ENCODE measurements at regions not wholly inside any gene's neighbourhood (a gene's known extent, or its start where the extent isn't known, plus 50 kb on each side); places are given as distances from the start of the nearest gene placed in this dataset.

DNA sequence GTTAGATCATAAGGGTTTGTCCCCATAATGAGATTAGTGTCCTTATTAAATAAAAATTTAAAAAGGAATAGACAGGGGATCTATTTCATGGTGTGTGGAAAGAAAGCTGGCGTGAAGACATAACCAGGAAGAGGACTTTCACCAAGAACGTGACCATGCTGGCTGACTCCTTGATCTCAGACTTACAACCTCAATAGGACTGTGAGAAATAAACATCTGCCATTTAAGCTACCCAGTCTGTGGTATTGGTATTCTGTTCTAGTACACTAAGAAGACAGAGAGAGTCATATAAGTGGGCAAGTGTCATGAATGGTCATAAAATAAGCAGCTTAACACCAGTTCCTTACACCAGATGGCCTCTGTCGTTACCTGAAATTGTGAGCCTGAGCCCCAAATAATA lies 259.4 kb upstream of the CCNG1 start:
- H2AFZ ChIP-seq (ENCODE audit: low read depth, low read length) = no peak overlapping the region
- H3K27ac ChIP-seq (ENCODE audit: low read length, poor library complexity, severe bottlenecking) = no peak overlapping the region
- no peak overlapping the region for H2BK5ac ChIP-seq (ENCODE audit: low read depth, low read length, poor library complexity, severe bottlenecking)
- H3K18ac ChIP-seq (ENCODE audit: low read depth in 1 of 2, low read length in 2 of 2) = no peak overlapping the region
- no peak overlapping the region for H2BK15ac ChIP-seq (ENCODE audit: low read depth, poor library complexity, severe bottlenecking)
- H2AK5ac ChIP-seq (ENCODE audit: low read length, severe bottlenecking) = no peak overlapping the region
- no peaks in the 10 kb centered on the region for H3K36me3 ChIP-seq (ENCODE audit: control insufficient read depth in 1 of 2, insufficient read depth in 2 of 2, low read depth in 1 of 2, low read length in 2 of 2)
- no peak overlapping the region for H3K4me3 ChIP-seq (ENCODE audit: insufficient read depth in 1 of 2, low read depth in 1 of 2, low read length in 2 of 2)
- H3K9ac ChIP-seq (ENCODE audit: low read length) = no peak overlapping the region
- H4K91ac ChIP-seq (ENCODE audit: low read length) = no peak overlapping the region
- no peak overlapping the region for H2BK12ac ChIP-seq (ENCODE audit: low read length in 2 of 2)
- WGBS = 59% methylated on average over 3 of the region's 3 CpGs
- H3K27me3 ChIP-seq (ENCODE audit: control insufficient read depth in 1 of 2, insufficient read depth in 1 of 2, low read length in 2 of 2) = no peaks in the 10 kb centered on the region
- no peak overlapping the region for H3K23ac ChIP-seq (ENCODE audit: low read length in 2 of 2)
- no peaks in the 10 kb centered on the region for H3K4me1 ChIP-seq (ENCODE audit: control insufficient read depth, insufficient read depth, low read depth, low read length)
- no peak overlapping the region for H4K8ac ChIP-seq (ENCODE audit: low read length)
- no peak overlapping the region for H3K4ac ChIP-seq (ENCODE audit: low read depth in 1 of 2, low read length in 2 of 2)
- H3K79me1 ChIP-seq (replicated peaks; ENCODE audit: low read length, poor library complexity, severe bottlenecking) = no peaks in the 10 kb centered on the region
- H2BK120ac ChIP-seq (ENCODE audit: low read depth, low read length) = no peak overlapping the region
- H3K4me2 ChIP-seq (ENCODE audit: low read length, poor library complexity, severe bottlenecking) = no peak overlapping the region
- no peak overlapping the region for H3K14ac ChIP-seq (ENCODE audit: low read length in 2 of 2)
- no peak for DNase-seq
- no peaks in the 10 kb centered on the region for H3K9me3 ChIP-seq (ENCODE audit: control insufficient read depth, low read length)

DNA sequence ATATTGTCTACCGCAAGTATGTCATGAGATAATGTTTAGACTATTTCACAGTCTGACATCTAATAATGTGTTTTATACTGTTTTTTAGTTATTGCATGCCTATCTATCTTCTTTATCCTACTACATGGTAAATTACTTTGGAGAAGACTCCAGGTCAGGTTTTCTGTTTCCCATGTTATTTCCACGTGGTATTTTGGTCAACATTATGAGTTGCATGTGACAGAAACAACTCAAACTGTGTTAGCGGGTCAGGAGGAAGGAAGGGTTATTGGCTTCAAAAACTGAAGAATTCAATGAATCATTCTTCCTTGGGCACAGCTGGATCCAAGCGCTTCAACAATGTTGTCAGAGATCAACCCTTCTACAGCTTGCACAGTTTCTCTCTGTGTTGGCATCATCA lies 252.1 kb upstream of the CCNG1 start:
- no peak overlapping the region for H2BK5ac ChIP-seq (ENCODE audit: low read depth, low read length, poor library complexity, severe bottlenecking)
- no peak overlapping the region for H2BK12ac ChIP-seq (ENCODE audit: low read length in 2 of 2)
- H3K9me3 ChIP-seq (ENCODE audit: control insufficient read depth, low read length) = peaks cover 3% of the 10 kb centered on the region
- H3K36me3 ChIP-seq (ENCODE audit: control insufficient read depth in 1 of 2, insufficient read depth in 2 of 2, low read depth in 1 of 2, low read length in 2 of 2) = no peaks in the 10 kb centered on the region
- H3K4ac ChIP-seq (ENCODE audit: low read depth in 1 of 2, low read length in 2 of 2) = no peak overlapping the region
- no peak overlapping the region for H3K23ac ChIP-seq (ENCODE audit: low read length in 2 of 2)
- H2BK120ac ChIP-seq (ENCODE audit: low read depth, low read length) = no peak overlapping the region
- H3K9ac ChIP-seq (ENCODE audit: low read length) = no peak overlapping the region
- no peak overlapping the region for H4K91ac ChIP-seq (ENCODE audit: low read length)
- H3K4me3 ChIP-seq (ENCODE audit: insufficient read depth in 1 of 2, low read depth in 1 of 2, low read length in 2 of 2) = no peak overlapping the region
- no peaks in the 10 kb centered on the region for H3K27me3 ChIP-seq (ENCODE audit: control insufficient read depth in 1 of 2, insufficient read depth in 1 of 2, low read length in 2 of 2)
- no peak overlapping the region for H4K8ac ChIP-seq (ENCODE audit: low read length)
- no peaks in the 10 kb centered on the region for H3K4me1 ChIP-seq (ENCODE audit: control insufficient read depth, insufficient read depth, low read depth, low read length)
- no peak overlapping the region for H3K4me2 ChIP-seq (ENCODE audit: low read length, poor library complexity, severe bottlenecking)
- WGBS = 68% methylated on average over 3 of the region's 4 CpGs
- H2AK5ac ChIP-seq (ENCODE audit: low read length, severe bottlenecking) = no peak overlapping the region
- no peak overlapping the region for H2AFZ ChIP-seq (ENCODE audit: low read depth, low read length)
- H3K14ac ChIP-seq (ENCODE audit: low read length in 2 of 2) = no peak overlapping the region
- H2BK15ac ChIP-seq (ENCODE audit: low read depth, poor library complexity, severe bottlenecking) = no peak overlapping the region
- H3K79me1 ChIP-seq (replicated peaks; ENCODE audit: low read length, poor library complexity, severe bottlenecking) = no peaks in the 10 kb centered on the region
- no peak for DNase-seq
- no peak overlapping the region for H3K27ac ChIP-seq (ENCODE audit: low read length, poor library complexity, severe bottlenecking)
- H3K18ac ChIP-seq (ENCODE audit: low read depth in 1 of 2, low read length in 2 of 2) = no peak overlapping the region

DNA sequence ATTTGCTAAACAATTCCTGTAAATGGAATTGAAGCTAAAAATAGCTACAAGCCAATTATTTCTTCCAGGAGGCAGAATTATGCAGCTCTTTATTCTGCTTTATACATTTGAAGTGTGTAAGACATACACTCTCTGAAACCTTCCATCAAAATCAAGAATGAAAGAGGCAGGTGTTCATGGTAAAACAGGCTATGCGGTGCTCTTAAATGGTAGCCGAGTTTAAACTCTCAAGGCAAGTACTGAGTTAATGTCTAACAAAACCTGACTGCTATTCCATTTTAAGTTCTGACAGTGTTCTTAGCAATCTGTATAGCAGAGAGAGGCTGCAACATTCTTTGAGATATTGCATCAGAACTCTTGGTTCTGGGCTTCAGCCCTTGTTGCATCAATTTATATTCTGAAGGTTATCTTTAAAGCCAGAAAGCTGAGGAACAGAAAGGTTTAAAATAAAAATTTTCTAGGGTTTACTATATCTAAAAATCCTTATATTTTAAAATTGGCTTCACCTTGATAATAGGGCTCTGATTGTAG lies 248.3 kb upstream of the CCNG1 start:
- no peak overlapping the region for H2BK5ac ChIP-seq (ENCODE audit: low read depth, low read length, poor library complexity, severe bottlenecking)
- no peaks in the 10 kb centered on the region for H3K79me1 ChIP-seq (replicated peaks; ENCODE audit: low read length, poor library complexity, severe bottlenecking)
- H4K8ac ChIP-seq (ENCODE audit: low read length) = no peak overlapping the region
- no peaks in the 10 kb centered on the region for H3K27me3 ChIP-seq (ENCODE audit: control insufficient read depth in 1 of 2, insufficient read depth in 1 of 2, low read length in 2 of 2)
- H3K14ac ChIP-seq (ENCODE audit: low read length in 2 of 2) = no peak overlapping the region
- H3K18ac ChIP-seq (ENCODE audit: low read depth in 1 of 2, low read length in 2 of 2) = no peak overlapping the region
- no peaks in the 10 kb centered on the region for H3K36me3 ChIP-seq (ENCODE audit: control insufficient read depth in 1 of 2, insufficient read depth in 2 of 2, low read depth in 1 of 2, low read length in 2 of 2)
- no peak overlapping the region for H2BK12ac ChIP-seq (ENCODE audit: low read length in 2 of 2)
- H2BK120ac ChIP-seq (ENCODE audit: low read depth, low read length) = no peak overlapping the region
- H3K9ac ChIP-seq (ENCODE audit: low read length) = no peak overlapping the region
- no peak overlapping the region for H3K27ac ChIP-seq (ENCODE audit: low read length, poor library complexity, severe bottlenecking)
- H2BK15ac ChIP-seq (ENCODE audit: low read depth, poor library complexity, severe bottlenecking) = no peak overlapping the region
- 88% methylated on average over 2 of the region's 2 CpGs for WGBS
- H3K4ac ChIP-seq (ENCODE audit: low read depth in 1 of 2, low read length in 2 of 2) = no peak overlapping the region
- H3K4me1 ChIP-seq (ENCODE audit: control insufficient read depth, insufficient read depth, low read depth, low read length) = no peaks in the 10 kb centered on the region
- H3K4me2 ChIP-seq (ENCODE audit: low read length, poor library complexity, severe bottlenecking) = no peak overlapping the region
- H3K9me3 ChIP-seq (ENCODE audit: control insufficient read depth, low read length) = peaks cover 3% of the 10 kb centered on the region
- no peak overlapping the region for H4K91ac ChIP-seq (ENCODE audit: low read length)
- H2AK5ac ChIP-seq (ENCODE audit: low read length, severe bottlenecking) = no peak overlapping the region
- H2AFZ ChIP-seq (ENCODE audit: low read depth, low read length) = no peak overlapping the region
- DNase-seq = no peak
- no peak overlapping the region for H3K4me3 ChIP-seq (ENCODE audit: insufficient read depth in 1 of 2, low read depth in 1 of 2, low read length in 2 of 2)
- H3K23ac ChIP-seq (ENCODE audit: low read length in 2 of 2) = no peak overlapping the region

DNA sequence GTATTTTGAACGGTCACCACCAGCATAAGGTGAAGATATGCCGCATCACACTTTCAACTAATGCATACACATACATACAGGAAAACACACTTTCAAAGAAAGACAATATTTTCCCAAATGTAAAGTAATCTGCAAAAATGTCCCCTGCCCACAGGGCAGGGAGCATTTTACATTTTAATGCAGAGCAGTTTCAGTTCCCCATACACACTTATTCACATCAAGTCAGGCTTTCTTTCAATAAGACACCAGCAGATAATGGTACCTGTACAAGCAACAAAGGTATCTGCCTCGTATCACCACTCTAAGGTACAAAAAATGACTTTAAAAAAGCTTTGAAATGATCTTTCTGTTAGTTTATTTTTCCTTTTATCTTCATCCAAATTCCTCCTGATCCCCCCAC lies 247.1 kb upstream of the CCNG1 start:
- H3K36me3 ChIP-seq (ENCODE audit: control insufficient read depth in 1 of 2, insufficient read depth in 2 of 2, low read depth in 1 of 2, low read length in 2 of 2) = no peaks in the 10 kb centered on the region
- H3K9ac ChIP-seq (ENCODE audit: low read length) = no peak overlapping the region
- no peak overlapping the region for H4K91ac ChIP-seq (ENCODE audit: low read length)
- H3K9me3 ChIP-seq (ENCODE audit: control insufficient read depth, low read length) = peaks cover 1% of the 10 kb centered on the region
- no peak overlapping the region for H2BK15ac ChIP-seq (ENCODE audit: low read depth, poor library complexity, severe bottlenecking)
- no peaks in the 10 kb centered on the region for H3K27me3 ChIP-seq (ENCODE audit: control insufficient read depth in 1 of 2, insufficient read depth in 1 of 2, low read length in 2 of 2)
- no peak overlapping the region for H2AK5ac ChIP-seq (ENCODE audit: low read length, severe bottlenecking)
- H4K8ac ChIP-seq (ENCODE audit: low read length) = no peak overlapping the region
- no peak overlapping the region for H2BK12ac ChIP-seq (ENCODE audit: low read length in 2 of 2)
- DNase-seq = no peak
- H3K4me2 ChIP-seq (ENCODE audit: low read length, poor library complexity, severe bottlenecking) = no peak overlapping the region
- no peak overlapping the region for H3K4ac ChIP-seq (ENCODE audit: low read depth in 1 of 2, low read length in 2 of 2)
- H2AFZ ChIP-seq (ENCODE audit: low read depth, low read length) = no peak overlapping the region
- H3K4me1 ChIP-seq (ENCODE audit: control insufficient read depth, insufficient read depth, low read depth, low read length) = no peaks in the 10 kb centered on the region
- no peak overlapping the region for H3K23ac ChIP-seq (ENCODE audit: low read length in 2 of 2)
- no peak overlapping the region for H3K4me3 ChIP-seq (ENCODE audit: insufficient read depth in 1 of 2, low read depth in 1 of 2, low read length in 2 of 2)
- no peaks in the 10 kb centered on the region for H3K79me1 ChIP-seq (replicated peaks; ENCODE audit: low read length, poor library complexity, severe bottlenecking)
- WGBS = 95% methylated on average over 2 of the region's 3 CpGs
- no peak overlapping the region for H3K27ac ChIP-seq (ENCODE audit: low read length, poor library complexity, severe bottlenecking)
- no peak overlapping the region for H2BK5ac ChIP-seq (ENCODE audit: low read depth, low read length, poor library complexity, severe bottlenecking)
- no peak overlapping the region for H3K18ac ChIP-seq (ENCODE audit: low read depth in 1 of 2, low read length in 2 of 2)
- no peak overlapping the region for H3K14ac ChIP-seq (ENCODE audit: low read length in 2 of 2)
- no peak overlapping the region for H2BK120ac ChIP-seq (ENCODE audit: low read depth, low read length)
